HG03175 (cell line): ENCODE measurements at regions not wholly inside any gene's neighbourhood (a gene's known extent, or its start where the extent isn't known, plus 50 kb on each side); places are given as distances from the start of the nearest gene placed in this dataset.

Experiments used
- ATAC-seq: cut with Tn5 transposase; IDR thresholded peaks from one replicate; pipeline ENCODE4 v1.9.1; 2021; ENCODE audit warnings: mild to moderate bottlenecking, moderate library complexity; ENCODE audit not compliant: unreplicated experiment

- ATAC-seq: no peak
Observed at GRCh38 chr2:238632181-238633060, 205.7 kb downstream of the ASB1 start.

GRCh38 chr2:238633426-238634328 is 206.9 kb downstream of the ASB1 start:
- no peak for ATAC-seq

GRCh38 chr2:238634701-238635357 is 208.1 kb downstream of the ASB1 start:
- no peak for ATAC-seq

- ATAC-seq: no peak
Observed at GRCh38 chr2:238635647-238636051, 208.9 kb downstream of the ASB1 start.

GRCh38 chr2:238636269-238637073 is 209.7 kb downstream of the ASB1 start:
- ATAC-seq: no peak

GRCh38 chr2:238638100-238638981 is 209.5 kb upstream of the TWIST2 start:
- ATAC-seq: no peak

GRCh38 chr2:238638982-238639628 is 208.8 kb upstream of the TWIST2 start:
- no peak for ATAC-seq

- no peak for ATAC-seq
Observed at GRCh38 chr2:238640486-238640885, 207.4 kb upstream of the TWIST2 start.

GRCh38 chr2:238642973-238643372 is 204.9 kb upstream of the TWIST2 start:
- ATAC-seq: no peak

- no peak for ATAC-seq
Observed at GRCh38 chr2:238643400-238643907, 204.4 kb upstream of the TWIST2 start.

GRCh38 chr2:238644095-238645081 is 203.5 kb upstream of the TWIST2 start:
- no peak for ATAC-seq

GRCh38 chr2:238645095-238645494 is 202.8 kb upstream of the TWIST2 start:
- no peak for ATAC-seq

- ATAC-seq: no peak
Observed at GRCh38 chr2:238645716-238646115, 202.2 kb upstream of the TWIST2 start.

- ATAC-seq: no peak
Observed at GRCh38 chr2:238646281-238646680, 201.6 kb upstream of the TWIST2 start.

GRCh38 chr2:238646803-238647202 is 201.1 kb upstream of the TWIST2 start:
- ATAC-seq: no peak

GRCh38 chr2:238649123-238649522 is 198.8 kb upstream of the TWIST2 start:
- ATAC-seq: no peak

GRCh38 chr2:238649936-238650518 is 197.9 kb upstream of the TWIST2 start:
- no peak for ATAC-seq
